Heart right ventricle (tissue), 16 donors: ENCODE measurements at regions not wholly inside any gene's neighbourhood (a gene's known extent, or its start where the extent isn't known, plus 50 kb on each side); places are given as distances from the start of the nearest gene placed in this dataset.

Experiments used
- ATAC-seq, 8 donors: fragments of 200-7000 bp; cut with Tn5 transposase; one replicate each; pipeline ENCODE4 v1.9.1; 2020; ENCODE audit warnings: mild to moderate bottlenecking in 8 of 8, moderate library complexity in 8 of 8, moderate number of reproducible peaks in 1 of 8
- DNase-seq, 2 donors: peaks; one replicate each; pipeline ENCODE4 v3.0.0-alpha.2; 2020
- H3K27ac ChIP-seq, 10 donors: fragments of 200-600 bp; sonication (generic) in 2 of 10; one replicate each; pipeline versions ENCODE4 v1.5.0 to v1.8.0; 2020 to 2022; ENCODE audit warnings: mild to moderate bottlenecking in 3 of 10
- H3K27me3 ChIP-seq, 7 donors: fragments of 200-600 bp; one replicate each; pipeline ENCODE4 v1.8.0; 2021 to 2022; ENCODE audit warnings: mild to moderate bottlenecking in 2 of 7
- H3K36me3 ChIP-seq, 9 donors: fragments of 200-600 bp; sonication (generic) in 1 of 9; one replicate each; pipeline versions ENCODE4 v1.5.0 to v1.8.0; 2020 to 2022; ENCODE audit warnings: mild to moderate bottlenecking in 2 of 9
- H3K4me1 ChIP-seq, 9 donors: fragments of 200-600 bp; sonication (generic) in 1 of 9; one replicate each; pipeline versions ENCODE4 v1.5.0 to v1.8.0; 2020 to 2022; ENCODE audit warnings: mild to moderate bottlenecking in 4 of 9
- H3K4me3 ChIP-seq, 10 donors: fragments of 200-600 bp; sonication (generic) in 2 of 10; one replicate each; pipeline versions ENCODE4 v1.5.0 to v1.8.0; 2020 to 2022; ENCODE audit warnings: mild to moderate bottlenecking in 7 of 10, moderate library complexity in 2 of 10
- H3K9me3 ChIP-seq, 11 donors: fragments of 200-600 bp in 10 of 11; sonication (generic) in 2 of 11; one replicate each; pipeline versions ENCODE4 v1.5.0 to v1.8.0; 2013 to 2022; ENCODE audit warnings: mild to moderate bottlenecking in 2 of 11, control low read depth in 1 of 11, moderate library complexity in 1 of 11
- WGBS, 2 donors: extraction: QIAGEN DNeasy Blood & Tissue Kit; methylation state at CpG; one replicate each; pipeline ENCODE4 v1.1.7; 2013; ENCODE audit warnings: inconsistent platforms in 1 of 2; 5-methylcytosine and 5-hydroxymethylcytosine counted together
- intact Hi-C, 10 donors: fragments of 100-400 bp; cut with DNase I; formaldehyde crosslinking; loops; one replicate each; pipeline versions ENCODE4 v1.11.1 to v1.14.2; 2022
- TF ChIP-seq, protein P1 (sequence below), 9 donors: fragments of 200-600 bp; sonication (generic) in 2 of 9; IDR thresholded peaks; one replicate each; pipeline versions ENCODE4 v1.5.0 to v1.8.0; 2021 to 2022; ENCODE audit warnings: antibody characterized with exemption in 9 of 9, mild to moderate bottlenecking in 5 of 9, moderate library complexity in 1 of 9
- donor health status: Arrhythmogenic right ventricular cardiomyopathy.
- donor health status: ischemic (EF 13 %, LVEDD 7.1; RV severe dilation, severe dysfunction).
- donor health status: healthy with polysubstance abuse.
- donor health status: DM: no; HTN: yes; CAD: no.
- donor health status: DM: no; HTN: no; CAD: no.
- donor health status: ischemic (EF 25% LVEDD 6.9; RV normal size, moderate dysfunction).
- donor health status: ischemic (EF 25% LVEDD 5.7; RV mildly dilated, moderate dysfunction).
- donor health status: healthy.
- donor health status: DM: yes; HTN: yes; CAD: no.
- donor health status: Ischemic cardiomyopathy.
- donor health status: ischemic (EF 35%, LVEDD 5.7; RV mildly dilated, moderate dysfunction).
- donor health status: nonischemic (EF 11% LVEDD 7.7; RV severe dilation, severe dysfunction).
- donor health status: DM: yes; HTN: yes; CAD: no.
- donor health status: PGD.
- donor health status: ischemic (EF 29% LVEDD 5.4; RV normal size, mild dysfunction).
- donor health status: nonischemic (EF 23%, LVEDD 6.1; RV moderate dilation, normal function).

DNA sequence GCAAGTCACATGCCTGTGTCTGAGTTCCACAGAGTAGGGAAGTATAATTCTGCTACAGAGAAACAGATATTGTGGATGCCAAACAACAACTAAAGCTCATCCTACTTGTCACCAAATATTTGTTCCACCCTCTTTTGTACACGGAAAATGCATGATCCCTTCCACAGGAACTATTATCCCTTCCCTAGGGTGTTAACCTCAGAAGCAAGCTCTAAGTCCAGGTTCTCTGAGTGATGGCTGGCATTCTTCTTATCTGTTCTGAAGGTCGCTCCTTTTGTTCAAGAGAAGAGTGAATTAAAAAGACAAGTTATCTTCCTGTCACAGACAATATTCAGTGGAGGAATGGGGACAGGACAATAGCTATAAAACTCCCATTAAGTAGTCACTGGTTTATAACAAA lies 460.1 kb upstream of the GCFC2 start:
- Histone ChIP-seq H3K4me1 (no peaks in the 10 kb centered on the region), H3K27ac (no peak overlapping the region), H3K27me3 (no peaks in the 10 kb centered on the region), H3K4me3 (no peak overlapping the region), H3K9me3 (peaks cover 0 to 41% (median 6%) of the 10 kb centered on the region in 11 donors), H3K36me3 (no peaks in the 10 kb centered on the region)
- DNase-seq (no peak), ATAC-seq (no peak)
- TF ChIP-seq, protein P1, sequence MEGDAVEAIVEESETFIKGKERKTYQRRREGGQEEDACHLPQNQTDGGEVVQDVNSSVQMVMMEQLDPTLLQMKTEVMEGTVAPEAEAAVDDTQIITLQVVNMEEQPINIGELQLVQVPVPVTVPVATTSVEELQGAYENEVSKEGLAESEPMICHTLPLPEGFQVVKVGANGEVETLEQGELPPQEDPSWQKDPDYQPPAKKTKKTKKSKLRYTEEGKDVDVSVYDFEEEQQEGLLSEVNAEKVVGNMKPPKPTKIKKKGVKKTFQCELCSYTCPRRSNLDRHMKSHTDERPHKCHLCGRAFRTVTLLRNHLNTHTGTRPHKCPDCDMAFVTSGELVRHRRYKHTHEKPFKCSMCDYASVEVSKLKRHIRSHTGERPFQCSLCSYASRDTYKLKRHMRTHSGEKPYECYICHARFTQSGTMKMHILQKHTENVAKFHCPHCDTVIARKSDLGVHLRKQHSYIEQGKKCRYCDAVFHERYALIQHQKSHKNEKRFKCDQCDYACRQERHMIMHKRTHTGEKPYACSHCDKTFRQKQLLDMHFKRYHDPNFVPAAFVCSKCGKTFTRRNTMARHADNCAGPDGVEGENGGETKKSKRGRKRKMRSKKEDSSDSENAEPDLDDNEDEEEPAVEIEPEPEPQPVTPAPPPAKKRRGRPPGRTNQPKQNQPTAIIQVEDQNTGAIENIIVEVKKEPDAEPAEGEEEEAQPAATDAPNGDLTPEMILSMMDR (IDR thresholded peaks at IDR 0.05): no peak
- intact Hi-C loops: no loop called here
- WGBS, 2 donors: 41 to 48% methylated on average over 2 of the region's 2 CpGs

DNA sequence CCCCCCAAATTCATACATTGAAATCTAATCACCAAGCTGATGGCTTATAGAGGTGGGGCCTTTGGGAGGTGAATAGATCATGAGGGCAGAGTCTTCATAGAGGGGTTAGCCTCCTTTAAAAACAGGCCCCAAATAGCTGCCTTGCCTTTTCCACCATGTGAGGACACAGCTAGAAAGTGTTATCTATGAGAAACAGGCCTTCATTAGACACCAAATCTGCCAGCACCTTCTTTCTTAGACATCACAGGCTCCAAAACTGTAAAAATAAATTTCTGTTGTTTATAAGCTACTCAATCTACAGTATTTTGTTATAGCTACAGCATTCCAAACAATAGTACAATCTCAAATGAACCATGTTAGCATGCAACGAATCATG lies 459.3 kb upstream of the GCFC2 start:
- no peak overlapping the region for H3K4me3 ChIP-seq
- no peak for DNase-seq

DNA sequence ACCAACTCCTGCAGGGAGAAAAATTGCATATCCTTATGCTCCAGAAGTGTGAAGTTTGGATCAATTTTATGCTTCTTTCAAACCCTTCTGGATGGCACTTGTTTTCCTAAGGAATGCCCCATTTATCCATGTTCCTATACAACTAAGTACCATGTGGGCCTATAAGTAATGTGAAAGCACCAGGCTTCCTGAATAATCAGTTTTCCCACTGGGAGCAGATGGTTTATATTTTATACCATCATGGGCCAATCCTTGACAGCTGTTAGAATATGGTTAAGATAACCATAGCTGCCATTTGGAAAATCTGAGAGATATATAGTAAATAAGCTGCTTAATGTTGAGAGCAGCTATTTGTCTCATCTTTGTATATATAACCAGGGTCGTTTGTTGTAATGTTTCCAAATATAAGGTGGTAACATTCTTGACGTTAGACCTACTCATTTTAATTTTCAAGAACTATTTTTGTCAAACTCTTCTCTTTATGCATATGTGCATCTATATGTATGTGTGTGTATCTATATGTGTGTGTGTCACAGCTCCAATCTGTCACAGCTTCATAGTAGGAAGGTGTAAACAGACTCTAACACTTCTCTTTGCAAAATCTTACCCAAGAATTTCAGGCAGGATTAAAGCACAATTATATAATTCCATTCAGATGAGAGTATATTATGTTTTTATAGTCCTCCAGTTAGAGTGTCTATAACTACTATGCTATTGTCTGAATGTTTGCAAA lies 458.7 kb upstream of the GCFC2 start:
- no peaks in the 10 kb centered on the region for H3K36me3 ChIP-seq
- intact Hi-C loops: no loop called here
- ATAC-seq: no peak
- no peaks in the 10 kb centered on the region for H3K27me3 ChIP-seq
- H3K27ac ChIP-seq: no peak overlapping the region
- TF ChIP-seq, protein P1 (IDR thresholded peaks at IDR 0.05): no peak
- no peak overlapping the region for H3K4me3 ChIP-seq
- no peak for DNase-seq
- peaks cover 0 to 27% (median 3%) of the 10 kb centered on the region in 11 donors for H3K9me3 ChIP-seq
- no peaks in the 10 kb centered on the region for H3K4me1 ChIP-seq
- WGBS, 2 donors: 46 to 48% methylated on average over 2 of the region's 2 CpGs

More for the DNA sequence above, 459.3 kb upstream of the GCFC2 start:
- Histone ChIP-seq H3K9me3 (peaks cover 0 to 32% (median 6%) of the 10 kb centered on the region in 11 donors), H3K4me1 (no peaks in the 10 kb centered on the region), H3K36me3 (no peaks in the 10 kb centered on the region), H3K27ac (no peak overlapping the region), H3K27me3 (no peaks in the 10 kb centered on the region)
- no peak for ATAC-seq
- 81 to 83% methylated on average over 1 of the region's 1 CpG for WGBS, 2 donors
- TF ChIP-seq, protein P1 (IDR thresholded peaks at IDR 0.05): no peak
- intact Hi-C loops: no loop called here

DNA sequence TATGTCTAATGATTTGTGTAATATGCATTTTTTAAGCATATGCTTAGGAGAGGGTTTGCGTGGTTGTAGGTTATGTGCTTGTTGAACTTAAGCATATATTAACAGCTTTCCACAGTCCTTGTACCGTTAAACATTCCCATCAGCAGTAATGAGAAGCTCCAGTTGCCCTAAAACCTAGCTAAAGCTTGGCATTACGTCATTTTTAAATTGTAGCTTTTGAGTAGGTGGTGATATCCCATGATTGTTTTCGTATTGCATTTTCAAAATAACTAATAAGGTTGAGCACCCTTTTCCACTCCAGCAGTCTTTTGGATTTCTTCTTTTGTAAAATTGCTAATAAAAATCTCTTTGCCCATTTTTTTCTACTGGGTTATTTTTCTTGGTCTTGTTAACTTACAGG lies 453.1 kb upstream of the GCFC2 start:
- peaks cover 0 to 4% (median 0%) of the 10 kb centered on the region in 11 donors for H3K9me3 ChIP-seq
- intact Hi-C loops: no loop called here
- ATAC-seq (no peak), DNase-seq (no peak)
- no peaks in the 10 kb centered on the region for H3K27me3 ChIP-seq
- 75 to 80% methylated on average over 4 of the region's 4 CpGs for whole genome bisulfite sequencing, 2 donors
- no peaks in the 10 kb centered on the region for H3K4me1 ChIP-seq
- H3K4me3 ChIP-seq: no peak overlapping the region
- no peak overlapping the region for H3K27ac ChIP-seq
- TF ChIP-seq, protein P1 (IDR thresholded peaks at IDR 0.05): no peak
- no peaks in the 10 kb centered on the region for H3K36me3 ChIP-seq
